ENCODE measurements at regions not wholly inside any gene's neighbourhood (a gene's known extent, or its start where the extent isn't known, plus 50 kb on each side); places are given as distances from the start of the nearest gene placed in this dataset.

- H3K36me3 ChIP-seq (replicated peaks in 1 of 2; ENCODE audit: control insufficient read depth in 1 of 2, insufficient read depth in 2 of 2, low read length in 2 of 2): no peaks in the 10 kb centered on the region
- H3K9ac ChIP-seq (ENCODE audit: insufficient read depth, low read length, poor library complexity, severe bottlenecking): no peak overlapping the region
- peaks cover 0 to 4% (median 0%) of the 10 kb centered on the region in 7 donors for H3K9me3 Mint-ChIP-seq
- no peaks in the 10 kb centered on the region for H3K79me2 ChIP-seq (ENCODE audit: insufficient read depth, low read length)
- no peak for DNase-seq
- H3K27me3 ChIP-seq (ENCODE audit: control insufficient read depth in 2 of 2, insufficient read depth in 2 of 2, low read length in 2 of 2): no peaks in the 10 kb centered on the region
- no peak overlapping the region for H3K4me3 ChIP-seq (replicated peaks in 1 of 3; ENCODE audit: low read depth in 2 of 3, low read length in 3 of 3)
- no peaks in the 10 kb centered on the region for H3K27me3 Mint-ChIP-seq (ENCODE audit: low read depth in 3 of 3)
- no peaks in the 10 kb centered on the region for H3K4me1 Mint-ChIP-seq
- H3K27ac Mint-ChIP-seq: no peak overlapping the region
- no peaks in the 10 kb centered on the region for H3K4me1 ChIP-seq (ENCODE audit: control insufficient read depth in 1 of 2, insufficient read depth in 2 of 2, low read length in 2 of 2)
- H3K4me3 Mint-ChIP-seq: no peak overlapping the region
- TF ChIP-seq CTCF (IDR thresholded peaks at IDR 0.05): no peak
- no peaks in the 10 kb centered on the region for H4K20me1 ChIP-seq (ENCODE audit: insufficient read depth, low read length)
- no peaks in the 10 kb centered on the region for H3K9me3 ChIP-seq (replicated peaks in 1 of 2; ENCODE audit: control insufficient read depth in 1 of 2, insufficient read depth in 1 of 2, low read length in 2 of 2)
- no peak overlapping the region for H3K4me2 ChIP-seq (replicated peaks; ENCODE audit: extremely low read depth, low read length, poor library complexity, severe bottlenecking)
- no peak overlapping the region for H3K27ac ChIP-seq (ENCODE audit: low read depth in 1 of 2, low read length in 2 of 2)
- no CpG with 5 or more reads among the region's 2 CpGs for WGBS (ENCODE audit: insufficient coverage)
- H2AFZ ChIP-seq (ENCODE audit: insufficient read depth, low read depth, low read length, poor library complexity, severe bottlenecking): no peak overlapping the region
- intact Hi-C loops (cut with micrococcal nuclease): no loop called here
- H3K36me3 Mint-ChIP-seq: no peaks in the 10 kb centered on the region
Observed at GRCh38 chr18:55763298-55763697, 175.3 kb upstream of the TCF4 start.

GRCh38 chr18:55762424-55762823 is 174.4 kb upstream of the TCF4 start:
- H3K4me3 ChIP-seq (replicated peaks in 1 of 3; ENCODE audit: low read depth in 2 of 3, low read length in 3 of 3): no peak overlapping the region
- H3K4me2 ChIP-seq (replicated peaks; ENCODE audit: extremely low read depth, low read length, poor library complexity, severe bottlenecking): no peak overlapping the region
- no peak overlapping the region for H2AFZ ChIP-seq (ENCODE audit: insufficient read depth, low read depth, low read length, poor library complexity, severe bottlenecking)
- no peak overlapping the region for H3K9ac ChIP-seq (ENCODE audit: insufficient read depth, low read length, poor library complexity, severe bottlenecking)
- no peak overlapping the region for H3K27ac ChIP-seq (ENCODE audit: low read depth in 1 of 2, low read length in 2 of 2)
- no peak for DNase-seq
- no peaks in the 10 kb centered on the region for H3K4me1 ChIP-seq (ENCODE audit: control insufficient read depth in 1 of 2, insufficient read depth in 2 of 2, low read length in 2 of 2)
- H3K27ac Mint-ChIP-seq: no peak overlapping the region
- no peaks in the 10 kb centered on the region for H3K79me2 ChIP-seq (ENCODE audit: insufficient read depth, low read length)
- no peaks in the 10 kb centered on the region for H4K20me1 ChIP-seq (ENCODE audit: insufficient read depth, low read length)
- no peaks in the 10 kb centered on the region for H3K9me3 ChIP-seq (replicated peaks in 1 of 2; ENCODE audit: control insufficient read depth in 1 of 2, insufficient read depth in 1 of 2, low read length in 2 of 2)
- intact Hi-C loops (cut with micrococcal nuclease): no loop called here
- no peak overlapping the region for H3K4me3 Mint-ChIP-seq
- no peaks in the 10 kb centered on the region for H3K36me3 Mint-ChIP-seq
- peaks cover 0 to 4% (median 0%) of the 10 kb centered on the region in 7 donors for H3K9me3 Mint-ChIP-seq
- H3K4me1 Mint-ChIP-seq: no peaks in the 10 kb centered on the region
- H3K27me3 ChIP-seq (ENCODE audit: control insufficient read depth in 2 of 2, insufficient read depth in 2 of 2, low read length in 2 of 2): no peaks in the 10 kb centered on the region
- H3K27me3 Mint-ChIP-seq (ENCODE audit: low read depth in 3 of 3): no peaks in the 10 kb centered on the region
- no peaks in the 10 kb centered on the region for H3K36me3 ChIP-seq (replicated peaks in 1 of 2; ENCODE audit: control insufficient read depth in 1 of 2, insufficient read depth in 2 of 2, low read length in 2 of 2)
- no CpG with 5 or more reads among the region's 3 CpGs for WGBS (ENCODE audit: insufficient coverage)
- no peak for TF ChIP-seq CTCF (IDR thresholded peaks at IDR 0.05)
